GM21737 (cell line): ENCODE measurements at regions not wholly inside any gene's neighbourhood (a gene's known extent, or its start where the extent isn't known, plus 50 kb on each side); places are given as distances from the start of the nearest gene placed in this dataset.

Source experiments
- ATAC-seq: cut with Tn5 transposase; IDR thresholded peaks from one replicate; pipeline ENCODE4 v1.9.1; 2021; ENCODE audit warnings: mild to moderate bottlenecking, moderate library complexity; ENCODE audit not compliant: unreplicated experiment

GRCh38 chr2:199707593-199708185 is 143.3 kb downstream of the FTCDNL1 start:
- no peak for ATAC-seq

DNA sequence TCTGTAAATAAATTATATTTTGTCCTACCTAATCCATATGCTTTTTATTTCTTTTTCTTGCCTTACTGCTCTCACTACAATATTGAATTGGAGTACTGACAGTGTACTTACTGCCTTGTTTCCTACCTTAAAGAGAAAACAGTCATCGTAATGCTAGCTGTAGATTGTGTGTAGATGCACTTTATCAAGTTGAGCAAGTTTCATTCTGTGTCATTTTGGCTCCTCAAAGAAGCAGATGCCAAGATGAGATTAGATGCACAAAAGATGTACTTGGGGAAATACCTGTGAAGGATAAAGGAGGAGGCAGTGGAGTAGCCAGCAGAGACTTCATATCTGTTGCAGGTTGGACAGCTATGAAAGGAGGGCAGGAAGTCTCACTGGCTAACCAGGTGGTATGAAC is 145.5 kb downstream of the FTCDNL1 start:
- no peak for ATAC-seq

GRCh38 chr2:199704358-199705238 is 146.4 kb downstream of the FTCDNL1 start:
- no peak for ATAC-seq

- ATAC-seq = no peak
These were observed 147.8 kb downstream of the FTCDNL1 start for GRCh38 chr2:199703199-199703598.

DNA sequence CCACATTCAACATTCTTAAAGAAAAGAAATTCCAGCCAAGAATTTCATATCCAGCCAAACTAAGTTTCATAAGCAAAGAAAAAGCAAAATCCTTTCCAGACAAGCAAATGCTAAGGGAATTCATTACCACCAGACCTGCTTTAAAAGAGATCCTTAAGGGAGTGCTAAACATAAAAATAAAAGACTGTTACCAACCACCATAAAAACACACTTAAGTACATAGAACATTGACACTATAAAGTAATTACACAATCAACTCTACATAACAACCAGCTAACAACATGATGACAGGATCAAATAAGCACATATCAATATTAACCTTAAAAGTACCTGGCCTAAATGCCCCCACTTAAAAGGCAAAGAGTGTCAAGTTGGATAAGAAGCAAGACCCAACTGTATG is 153.5 kb downstream of the FTCDNL1 start:
- no peak for ATAC-seq

DNA sequence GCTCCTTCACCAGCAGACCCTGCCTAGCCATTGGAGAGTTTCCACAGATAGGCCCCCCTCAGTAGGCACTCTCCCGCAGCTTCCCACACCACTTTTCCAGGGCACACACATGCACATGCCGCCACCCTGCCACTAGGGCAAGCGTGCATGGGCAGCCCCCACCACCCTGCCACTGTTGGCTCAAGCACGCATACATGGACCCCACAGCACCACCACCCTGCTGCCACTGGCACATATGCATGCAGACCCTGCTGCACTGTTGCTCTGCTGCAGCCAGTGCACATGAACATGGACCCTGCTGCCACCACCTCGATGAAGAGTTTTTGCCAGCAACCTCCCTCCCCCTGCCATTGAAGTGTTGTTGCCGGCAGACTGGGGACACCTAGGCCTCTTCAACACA is 154.9 kb downstream of the FTCDNL1 start:
- ATAC-seq = no peak

- ATAC-seq = no peak
These were observed 157.1 kb downstream of the FTCDNL1 start for GRCh38 chr2:199693861-199694260.

DNA sequence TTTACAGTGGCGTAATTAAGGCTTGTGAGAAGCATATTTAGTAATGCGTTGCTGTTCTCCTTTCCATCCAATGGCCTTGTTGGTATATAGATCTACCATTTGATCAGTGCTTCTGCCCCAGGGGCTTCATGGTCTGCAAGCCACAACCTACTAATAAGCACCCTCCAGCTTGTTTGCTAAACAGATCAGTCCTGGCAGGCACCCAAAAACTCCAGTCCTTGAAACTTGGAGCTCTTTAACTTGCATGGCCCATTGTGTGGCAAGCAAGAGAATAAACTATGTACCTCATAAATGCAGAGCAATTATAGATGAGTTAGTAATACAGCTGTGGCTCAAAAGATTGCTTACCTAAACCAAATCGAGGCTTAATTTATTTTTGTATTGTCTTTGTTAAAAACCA is 158.5 kb downstream of the FTCDNL1 start:
- ATAC-seq = no peak

DNA sequence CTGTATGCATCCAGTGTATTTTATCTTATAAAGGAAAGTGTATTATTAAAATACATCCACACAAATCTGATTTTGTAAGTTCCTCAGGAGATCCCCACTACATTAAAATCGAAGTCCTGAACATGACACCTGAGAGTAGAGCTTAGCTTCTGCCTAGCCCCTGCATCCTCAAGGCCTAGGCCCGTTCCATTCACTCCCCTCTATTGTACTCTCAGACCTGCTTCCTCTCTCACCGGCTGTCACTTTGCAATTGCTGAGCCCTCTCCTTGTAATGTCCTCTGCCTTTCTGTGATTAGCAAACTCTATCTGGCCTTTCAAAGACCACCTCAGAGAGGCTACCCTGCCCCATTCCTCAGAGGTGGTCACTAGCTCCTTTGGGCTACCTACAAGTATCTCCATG is 160.8 kb downstream of the FTCDNL1 start:
- no peak for ATAC-seq

- ATAC-seq = no peak
These were observed 165.3 kb downstream of the FTCDNL1 start for GRCh38 chr2:199685669-199686068.

- ATAC-seq = peak; percentile 58
These were observed 166.2 kb downstream of the FTCDNL1 start for GRCh38 chr2:199684832-199685231.

DNA sequence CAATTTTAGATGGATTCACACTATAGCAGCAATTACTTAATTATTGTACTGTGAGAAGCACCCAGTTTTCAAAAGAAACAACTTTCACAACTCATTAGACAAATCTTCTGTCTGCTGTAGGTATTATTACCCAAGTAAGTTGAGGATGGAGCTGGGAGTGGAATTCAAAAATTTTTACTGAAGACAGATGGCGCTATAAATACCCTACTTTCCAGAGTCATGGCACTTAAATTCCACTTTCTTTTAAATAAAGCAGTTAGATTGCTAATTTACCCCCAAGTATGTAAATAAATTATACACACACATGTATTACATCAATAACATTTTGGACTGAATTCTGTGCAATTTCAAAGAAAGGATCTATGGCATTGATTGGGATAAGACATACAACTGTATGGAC is 166.8 kb downstream of the FTCDNL1 start:
- ATAC-seq = no peak

GRCh38 chr2:199682001-199682400 is 169.0 kb downstream of the FTCDNL1 start:
- ATAC-seq = no peak

DNA sequence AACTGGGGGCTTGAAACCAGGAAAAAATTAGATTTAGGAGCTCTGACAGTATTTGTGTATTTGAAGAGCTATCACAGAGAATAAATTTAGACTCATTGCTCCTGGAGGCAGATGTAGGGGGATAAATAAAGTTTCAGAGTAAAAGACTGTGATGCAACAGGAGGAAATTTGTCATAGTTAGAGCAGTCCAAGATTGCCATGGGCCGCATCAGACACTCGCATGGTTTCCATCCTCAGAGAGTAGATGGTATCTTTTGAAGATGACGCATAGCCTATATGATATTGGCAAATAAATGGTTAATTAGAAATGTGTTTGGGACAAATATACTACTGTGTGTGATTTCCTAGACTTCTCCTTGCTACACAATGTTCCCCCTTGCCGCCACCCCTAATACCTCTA is 170.5 kb downstream of the FTCDNL1 start:
- no peak for ATAC-seq

DNA sequence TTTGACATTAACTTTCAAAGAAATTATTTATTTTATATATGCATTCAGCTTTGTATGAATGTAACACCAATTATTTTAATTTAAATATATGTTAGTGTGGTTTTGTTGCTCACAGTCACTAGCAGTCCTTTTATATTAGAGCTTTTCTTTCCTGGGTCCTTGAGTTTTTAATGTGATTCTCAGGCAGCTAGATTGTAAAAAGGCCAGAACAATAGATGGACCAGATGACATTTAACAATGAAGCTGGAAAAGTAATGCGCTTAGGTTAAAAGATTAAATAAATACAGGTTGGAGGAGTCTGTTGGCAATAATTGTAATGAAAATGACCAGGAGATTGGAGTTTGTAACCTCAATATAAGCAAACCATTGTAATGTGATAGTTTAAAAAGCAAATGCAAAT is 171.1 kb downstream of the FTCDNL1 start:
- ATAC-seq = no peak

- ATAC-seq = no peak
These were observed 173.1 kb downstream of the FTCDNL1 start for GRCh38 chr2:199677881-199678280.

GRCh38 chr2:199668645-199669044 is 182.3 kb downstream of the FTCDNL1 start:
- no peak for ATAC-seq

DNA sequence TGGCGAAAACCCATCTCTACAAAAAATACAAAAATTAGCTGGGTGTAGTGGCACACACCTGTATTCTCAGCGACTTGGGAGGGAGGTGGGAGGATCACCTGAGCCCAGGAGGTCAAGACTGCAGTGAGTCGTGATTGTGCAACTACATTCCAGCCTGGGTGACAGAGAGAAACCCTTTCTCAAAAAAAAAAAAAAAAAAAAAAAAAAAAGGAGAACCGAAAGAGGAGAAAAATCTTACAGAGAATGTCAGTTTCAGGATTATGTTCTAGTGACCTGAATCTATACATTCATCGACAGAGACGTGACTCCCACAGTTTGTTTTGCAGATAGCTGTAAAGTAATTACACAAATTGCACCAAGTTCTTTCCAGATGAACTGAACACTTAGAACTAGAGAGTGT is 187.8 kb downstream of the FTCDNL1 start:
- ATAC-seq = no peak

DNA sequence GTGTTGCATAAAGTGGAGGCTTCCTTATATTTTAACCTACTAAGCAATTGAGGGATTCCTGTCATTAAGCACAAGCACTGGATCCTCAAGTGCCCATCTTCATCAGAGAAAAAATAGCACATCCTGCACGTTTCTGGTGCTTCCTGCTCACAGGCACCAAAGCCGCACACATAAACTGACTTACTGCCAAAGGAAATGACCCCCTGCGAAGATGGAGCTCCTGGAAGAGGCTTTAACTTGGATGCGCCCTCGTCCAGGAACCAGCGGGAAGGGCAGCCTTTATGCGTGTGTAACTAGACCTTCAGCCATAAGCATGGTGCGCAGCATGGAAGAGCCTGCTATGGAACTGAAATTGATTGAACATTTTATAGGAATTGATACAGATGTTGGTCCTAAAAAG is 188.7 kb downstream of the FTCDNL1 start:
- no peak for ATAC-seq

GRCh38 chr2:199660167-199660566 is 190.8 kb downstream of the FTCDNL1 start:
- ATAC-seq = no peak

GRCh38 chr2:199659207-199659606 is 191.8 kb downstream of the FTCDNL1 start:
- no peak for ATAC-seq

DNA sequence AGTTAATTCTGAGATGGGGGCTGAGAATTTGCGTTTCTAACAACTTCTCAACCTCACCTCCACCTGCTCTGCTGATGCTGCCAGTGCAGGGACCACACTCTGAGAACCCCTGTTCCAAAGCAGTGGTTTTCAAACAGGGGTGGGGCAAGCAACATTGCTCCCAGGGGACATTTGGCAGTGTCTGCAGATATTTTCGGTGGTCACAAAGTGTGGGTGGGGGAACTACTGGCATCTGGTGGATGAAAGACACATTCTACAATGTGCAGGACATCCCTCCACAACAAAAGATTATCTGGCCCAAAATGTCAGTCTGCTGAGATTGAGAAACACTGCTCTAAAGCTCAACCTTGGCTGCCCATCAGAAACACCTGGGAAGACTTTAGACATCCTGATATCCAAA is 188.7 kb upstream of the SATB2 start:
- peak; percentile 85 for ATAC-seq

DNA sequence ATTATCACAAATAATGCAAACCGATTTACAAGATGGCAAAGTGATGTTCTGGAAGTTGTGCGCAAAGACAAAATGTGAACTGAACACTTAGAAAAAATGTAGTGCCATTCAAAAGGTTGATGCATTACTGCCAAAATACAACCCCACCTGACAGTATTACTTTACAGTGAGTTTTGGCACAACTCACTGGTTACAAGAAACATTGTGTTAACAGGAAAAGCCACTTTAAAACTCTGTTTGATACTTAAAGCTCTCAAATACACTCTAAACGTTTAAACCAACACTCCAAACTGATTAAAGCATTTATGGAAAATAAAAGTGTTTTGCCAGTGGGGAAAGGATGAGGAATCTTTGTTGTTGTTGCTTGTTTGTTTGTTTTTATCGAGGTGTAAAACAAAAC is 173.4 kb upstream of the SATB2 start:
- ATAC-seq = no peak
